ENCODE measurements at regions not wholly inside any gene's neighbourhood (a gene's known extent, or its start where the extent isn't known, plus 50 kb on each side); places are given as distances from the start of the nearest gene placed in this dataset.

GRCh38 chr2:129239141-129239540, 740.3 kb upstream of the RAB6C start:
- no peak for TF ChIP-seq CTCF (conservative IDR thresholded peaks at IDR 0.05 in 1 of 2, IDR thresholded peaks at IDR 0.05 in 1 of 2; ENCODE audit: low read depth in 1 of 2, low read length in 2 of 2)
- TF ChIP-seq EZH2 (IDR thresholded peaks at IDR 0.05; ENCODE audit: low read length, missing control alignments): no peak
- Histone ChIP-seq H3K9me3 (ENCODE audit: control insufficient read depth, insufficient read depth, low read depth, low read length) (no peaks in the 10 kb centered on the region), H4K20me1 (ENCODE audit: control insufficient read depth, extremely low read depth, insufficient read depth, low read length) (no peaks in the 10 kb centered on the region), H3K4me3 (replicated peaks in 1 of 4; ENCODE audit: control extremely low read depth in 1 of 4, insufficient read depth in 1 of 4, low read depth in 3 of 4, low read length in 4 of 4) (no peak overlapping the region), H3K4me1 (ENCODE audit: control insufficient read depth, extremely low read depth, insufficient read depth, low read length) (no peaks in the 10 kb centered on the region), H3K27me3 (ENCODE audit: control insufficient read depth, insufficient read depth, low read length) (no peaks in the 10 kb centered on the region), H3K4me2 (ENCODE audit: extremely low read depth, insufficient read depth, low read length) (no peak overlapping the region), H3K27ac (ENCODE audit: insufficient read depth, low read length) (no peak overlapping the region), H3K36me3 (ENCODE audit: control insufficient read depth, insufficient read depth, low read length) (no peaks in the 10 kb centered on the region), H2AFZ (ENCODE audit: low read length) (no peak overlapping the region), H3K79me2 (ENCODE audit: control insufficient read depth, insufficient read depth, low read length) (no peaks in the 10 kb centered on the region), H3K9ac (ENCODE audit: insufficient read depth, low read length) (no peak overlapping the region)
- DNase-seq (ENCODE audit: low read depth in 2 of 2): no peak

- no peaks in the 10 kb centered on the region for H3K27me3 ChIP-seq (ENCODE audit: control insufficient read depth, insufficient read depth, low read length)
- no peak overlapping the region for H3K27ac ChIP-seq (ENCODE audit: insufficient read depth, low read length)
- H4K20me1 ChIP-seq (ENCODE audit: control insufficient read depth, extremely low read depth, insufficient read depth, low read length): no peaks in the 10 kb centered on the region
- no peaks in the 10 kb centered on the region for H3K79me2 ChIP-seq (ENCODE audit: control insufficient read depth, insufficient read depth, low read length)
- H3K4me3 ChIP-seq (replicated peaks in 1 of 4; ENCODE audit: control extremely low read depth in 1 of 4, insufficient read depth in 1 of 4, low read depth in 3 of 4, low read length in 4 of 4): no peak overlapping the region
- H3K4me2 ChIP-seq (ENCODE audit: extremely low read depth, insufficient read depth, low read length): no peak overlapping the region
- DNase-seq (ENCODE audit: low read depth in 2 of 2): no peak
- no peak overlapping the region for H3K9ac ChIP-seq (ENCODE audit: insufficient read depth, low read length)
- no peaks in the 10 kb centered on the region for H3K4me1 ChIP-seq (ENCODE audit: control insufficient read depth, extremely low read depth, insufficient read depth, low read length)
- H3K9me3 ChIP-seq (ENCODE audit: control insufficient read depth, insufficient read depth, low read depth, low read length): no peaks in the 10 kb centered on the region
- no peaks in the 10 kb centered on the region for H3K36me3 ChIP-seq (ENCODE audit: control insufficient read depth, insufficient read depth, low read length)
- no peak overlapping the region for H2AFZ ChIP-seq (ENCODE audit: low read length)
- no peak for TF ChIP-seq EZH2 (IDR thresholded peaks at IDR 0.05; ENCODE audit: low read length, missing control alignments)
- no peak for TF ChIP-seq CTCF (conservative IDR thresholded peaks at IDR 0.05 in 1 of 2, IDR thresholded peaks at IDR 0.05 in 1 of 2; ENCODE audit: low read depth in 1 of 2, low read length in 2 of 2)
These were observed 739.4 kb upstream of the RAB6C start for GRCh38 chr2:129240061-129240460.

GRCh38 chr2:129242269-129242668, 737.2 kb upstream of the RAB6C start:
- Histone ChIP-seq H3K9me3 (ENCODE audit: control insufficient read depth, insufficient read depth, low read depth, low read length) (no peaks in the 10 kb centered on the region), H3K4me2 (ENCODE audit: extremely low read depth, insufficient read depth, low read length) (no peak overlapping the region), H3K36me3 (ENCODE audit: control insufficient read depth, insufficient read depth, low read length) (no peaks in the 10 kb centered on the region), H3K9ac (ENCODE audit: insufficient read depth, low read length) (no peak overlapping the region), H3K79me2 (ENCODE audit: control insufficient read depth, insufficient read depth, low read length) (no peaks in the 10 kb centered on the region), H2AFZ (ENCODE audit: low read length) (no peak overlapping the region), H3K4me1 (ENCODE audit: control insufficient read depth, extremely low read depth, insufficient read depth, low read length) (no peaks in the 10 kb centered on the region), H3K27ac (ENCODE audit: insufficient read depth, low read length) (no peak overlapping the region), H3K4me3 (replicated peaks in 1 of 4; ENCODE audit: control extremely low read depth in 1 of 4, insufficient read depth in 1 of 4, low read depth in 3 of 4, low read length in 4 of 4) (no peak overlapping the region), H3K27me3 (ENCODE audit: control insufficient read depth, insufficient read depth, low read length) (no peaks in the 10 kb centered on the region), H4K20me1 (ENCODE audit: control insufficient read depth, extremely low read depth, insufficient read depth, low read length) (no peaks in the 10 kb centered on the region)
- no peak for DNase-seq (ENCODE audit: low read depth in 2 of 2)
- TF ChIP-seq EZH2 (IDR thresholded peaks at IDR 0.05; ENCODE audit: low read length, missing control alignments) (no peak), CTCF (conservative IDR thresholded peaks at IDR 0.05 in 1 of 2, IDR thresholded peaks at IDR 0.05 in 1 of 2; ENCODE audit: low read depth in 1 of 2, low read length in 2 of 2) (no peak)
